A673 (cell line): ENCODE measurements at regions not wholly inside any gene's neighbourhood (a gene's known extent, or its start where the extent isn't known, plus 50 kb on each side); places are given as distances from the start of the nearest gene placed in this dataset.

Experiments
- EZH2 ChIP-seq: fragments of 200-600 bp; sonication (generic); IDR thresholded peaks from 2 replicates; pipeline ENCODE4 v1.6.1; 2017; ENCODE audit warnings: borderline replicate concordance, low read depth, mild to moderate bottlenecking, mixed read lengths, antibody characterized with exemption, low read length; ENCODE audit not compliant: poor library complexity, severe bottlenecking
- TF ChIP-seq, protein P1 (sequence below): fragments of 300-800, 200-600 bp; sonication (generic); conservative IDR thresholded peaks from 2 replicates; pipeline ENCODE4 v1.5.1; 2017; ENCODE audit warnings: low read depth, mild to moderate bottlenecking, antibody characterized with exemption, low read length, moderate library complexity, mixed read lengths

DNA sequence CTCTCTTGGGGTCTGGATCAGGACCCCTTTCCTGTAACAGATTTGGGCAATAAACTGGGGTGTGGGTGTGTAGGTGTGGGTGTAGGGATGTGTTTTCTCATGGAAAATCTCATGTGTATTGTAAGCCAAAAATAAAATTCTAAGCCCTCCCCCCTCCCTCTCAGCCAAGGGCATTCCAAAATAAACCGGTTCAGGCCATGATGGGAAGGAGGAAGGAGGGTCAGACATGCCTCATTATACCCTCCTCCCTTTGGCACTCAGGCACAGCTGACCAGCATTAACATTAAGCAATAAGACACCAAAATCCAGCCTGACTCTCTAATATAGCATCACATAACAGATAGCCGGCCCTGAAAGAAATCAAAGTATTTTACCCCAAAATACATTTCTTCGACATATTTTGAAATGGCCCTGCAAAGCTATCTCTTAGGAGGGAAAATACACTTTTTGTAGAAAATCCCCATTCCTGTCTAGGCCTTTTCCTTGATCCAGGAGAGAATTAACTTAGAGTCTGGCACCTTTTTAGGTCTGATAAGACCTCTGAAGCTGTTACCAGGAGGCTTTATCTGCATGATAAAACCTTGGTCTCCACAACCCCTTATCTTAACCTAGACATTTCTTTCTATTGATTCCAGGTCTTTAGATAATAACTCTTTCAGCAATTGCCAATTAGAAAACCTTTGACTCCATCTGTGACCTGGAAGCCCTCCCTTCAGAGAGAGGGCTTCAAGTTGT, 128.7 kb upstream of the COL5A2 start:
- TF ChIP-seq, protein P1, sequence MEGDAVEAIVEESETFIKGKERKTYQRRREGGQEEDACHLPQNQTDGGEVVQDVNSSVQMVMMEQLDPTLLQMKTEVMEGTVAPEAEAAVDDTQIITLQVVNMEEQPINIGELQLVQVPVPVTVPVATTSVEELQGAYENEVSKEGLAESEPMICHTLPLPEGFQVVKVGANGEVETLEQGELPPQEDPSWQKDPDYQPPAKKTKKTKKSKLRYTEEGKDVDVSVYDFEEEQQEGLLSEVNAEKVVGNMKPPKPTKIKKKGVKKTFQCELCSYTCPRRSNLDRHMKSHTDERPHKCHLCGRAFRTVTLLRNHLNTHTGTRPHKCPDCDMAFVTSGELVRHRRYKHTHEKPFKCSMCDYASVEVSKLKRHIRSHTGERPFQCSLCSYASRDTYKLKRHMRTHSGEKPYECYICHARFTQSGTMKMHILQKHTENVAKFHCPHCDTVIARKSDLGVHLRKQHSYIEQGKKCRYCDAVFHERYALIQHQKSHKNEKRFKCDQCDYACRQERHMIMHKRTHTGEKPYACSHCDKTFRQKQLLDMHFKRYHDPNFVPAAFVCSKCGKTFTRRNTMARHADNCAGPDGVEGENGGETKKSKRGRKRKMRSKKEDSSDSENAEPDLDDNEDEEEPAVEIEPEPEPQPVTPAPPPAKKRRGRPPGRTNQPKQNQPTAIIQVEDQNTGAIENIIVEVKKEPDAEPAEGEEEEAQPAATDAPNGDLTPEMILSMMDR: no peak
- TF ChIP-seq EZH2: no peak
